GM21381 (cell line): ENCODE measurements at regions not wholly inside any gene's neighbourhood (a gene's known extent, or its start where the extent isn't known, plus 50 kb on each side); places are given as distances from the start of the nearest gene placed in this dataset.

ENCODE experiments used
- ATAC-seq: cut with Tn5 transposase; IDR thresholded peaks from one replicate; pipeline ENCODE4 v1.9.1; 2021; ENCODE audit warnings: mild to moderate bottlenecking, moderate library complexity; ENCODE audit not compliant: unreplicated experiment

DNA sequence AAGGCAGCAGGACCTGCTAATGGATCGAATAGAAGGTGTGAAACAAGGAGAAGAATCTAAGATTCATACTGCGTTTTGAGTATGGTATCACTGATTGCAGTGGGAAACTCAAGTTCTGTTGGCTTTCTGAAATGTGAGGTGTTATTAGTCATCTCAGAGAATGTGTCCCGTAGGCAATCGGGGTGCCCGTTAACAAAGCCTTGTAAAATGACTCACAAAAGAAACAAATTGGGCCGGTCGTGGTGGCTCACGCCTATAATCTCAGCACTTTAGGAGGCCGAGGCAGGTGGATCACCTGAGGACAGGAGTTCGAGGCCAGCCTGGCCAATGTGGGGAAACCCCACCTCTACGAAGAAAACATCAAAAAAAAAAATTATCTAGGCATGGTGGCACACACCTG is 118.2 kb upstream of the C7orf33 start:
- no peak for ATAC-seq

DNA sequence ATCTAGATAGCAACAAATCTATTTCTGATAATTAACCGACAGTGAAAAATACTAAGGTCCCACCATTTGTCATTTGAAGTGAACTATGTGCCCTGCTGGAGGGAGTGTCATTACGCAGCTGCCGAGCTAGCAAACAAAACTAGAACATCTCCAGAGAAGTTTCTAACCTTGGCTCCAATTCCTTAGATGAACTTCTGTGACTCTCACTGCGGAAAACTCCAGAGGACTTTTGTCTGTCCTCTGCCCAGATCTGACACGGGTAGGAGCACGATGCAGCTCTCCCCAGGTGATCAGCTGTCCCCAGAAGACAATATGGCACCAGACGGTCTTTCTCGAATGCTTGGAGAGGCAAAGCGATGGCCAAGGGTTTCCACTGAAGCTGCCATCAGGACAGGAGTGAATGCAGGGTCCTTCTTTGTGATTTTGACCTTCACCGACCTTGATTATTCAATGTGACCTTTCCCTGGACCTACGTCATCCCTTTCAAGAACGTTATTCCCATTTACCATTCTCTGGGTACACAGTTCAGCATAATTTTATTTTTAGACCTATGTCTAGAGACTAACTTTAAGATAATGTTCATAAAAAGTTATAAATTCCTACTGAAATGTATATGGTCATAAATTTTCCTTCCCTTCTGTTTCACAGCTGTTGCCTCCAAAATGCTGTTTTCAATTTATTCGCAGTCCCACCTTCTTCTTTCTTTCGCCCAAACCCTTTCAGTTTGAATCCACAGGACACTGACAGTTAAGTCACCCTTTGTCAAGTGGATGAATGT is 116.7 kb upstream of the C7orf33 start:
- ATAC-seq, result no peak

DNA sequence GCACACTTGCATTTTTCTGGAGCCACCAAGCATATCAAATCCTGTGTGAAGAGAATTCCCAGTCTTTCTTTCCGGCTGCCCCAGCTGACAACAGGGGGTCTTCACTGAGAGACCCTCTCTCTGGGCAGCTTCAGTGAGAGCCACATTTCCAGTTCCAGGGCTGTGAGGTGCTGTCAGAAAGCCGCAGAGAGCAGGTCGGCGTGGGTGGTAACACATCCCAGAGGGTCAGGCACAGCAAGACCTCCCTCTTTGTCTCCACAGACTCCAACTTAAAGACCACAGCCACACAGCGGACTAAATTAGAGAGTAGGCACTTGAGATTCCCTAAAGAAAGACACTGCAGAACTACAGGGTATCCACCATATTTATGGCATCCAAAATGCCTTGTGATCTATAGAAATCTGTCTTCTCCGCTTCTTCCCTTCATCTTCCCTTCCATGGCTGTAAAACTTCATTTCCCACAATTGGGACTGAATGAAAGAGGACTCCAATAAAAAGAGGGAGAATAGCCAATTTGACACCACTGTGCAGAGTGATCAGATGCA is 116.0 kb upstream of the C7orf33 start:
- ATAC-seq, result no peak

DNA sequence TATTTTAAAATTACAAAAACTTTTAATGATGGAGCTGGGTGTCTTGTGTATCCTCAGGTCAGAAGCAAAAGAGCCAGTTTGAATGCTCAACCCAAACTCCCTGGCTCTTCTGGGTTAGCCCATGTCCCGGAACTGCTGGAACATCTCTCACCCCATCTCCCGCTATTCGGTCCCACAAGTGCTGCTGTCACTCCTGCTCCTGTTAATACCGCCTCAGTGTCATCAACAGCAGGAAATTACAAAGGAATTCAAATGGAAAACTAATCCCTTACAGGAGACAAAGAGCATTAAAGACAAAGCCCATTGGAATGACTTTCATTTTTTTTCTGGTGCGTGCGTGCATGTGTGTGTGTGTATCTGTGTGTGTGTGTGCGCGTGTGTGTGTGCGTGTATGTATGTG is 112.0 kb upstream of the C7orf33 start:
- no peak for ATAC-seq

DNA sequence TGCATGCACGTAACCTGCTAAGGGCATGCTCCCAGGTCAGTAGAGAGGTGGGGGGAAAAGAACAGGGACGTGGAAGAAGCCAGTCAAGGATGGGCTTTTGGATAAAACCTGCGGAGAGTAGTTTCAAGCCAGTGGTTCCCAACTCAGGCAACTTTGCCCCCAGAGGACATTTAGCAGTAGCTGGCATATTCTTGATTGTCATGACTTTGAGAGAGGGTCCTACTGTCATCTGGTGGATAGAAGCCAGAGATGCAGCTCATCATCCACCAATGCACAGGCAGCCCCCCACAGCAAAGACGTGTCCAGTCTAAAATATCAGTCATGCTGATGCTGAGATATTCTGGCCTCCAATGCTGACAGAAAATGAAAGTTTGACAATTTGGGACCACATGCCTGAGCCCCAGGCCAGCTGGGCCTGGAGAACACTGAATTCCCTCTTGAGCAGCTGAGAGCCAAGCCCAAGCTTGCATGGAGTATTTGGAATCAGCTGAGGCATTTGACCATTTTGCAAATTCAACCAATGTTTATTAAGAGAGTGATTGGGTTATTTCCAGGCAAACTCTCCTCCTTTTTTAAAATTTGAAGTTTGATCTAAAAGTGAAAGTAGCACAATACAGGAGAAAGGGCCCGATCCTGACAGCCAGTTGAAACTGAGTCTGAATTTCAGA is 110.0 kb upstream of the C7orf33 start:
- no peak for ATAC-seq

DNA sequence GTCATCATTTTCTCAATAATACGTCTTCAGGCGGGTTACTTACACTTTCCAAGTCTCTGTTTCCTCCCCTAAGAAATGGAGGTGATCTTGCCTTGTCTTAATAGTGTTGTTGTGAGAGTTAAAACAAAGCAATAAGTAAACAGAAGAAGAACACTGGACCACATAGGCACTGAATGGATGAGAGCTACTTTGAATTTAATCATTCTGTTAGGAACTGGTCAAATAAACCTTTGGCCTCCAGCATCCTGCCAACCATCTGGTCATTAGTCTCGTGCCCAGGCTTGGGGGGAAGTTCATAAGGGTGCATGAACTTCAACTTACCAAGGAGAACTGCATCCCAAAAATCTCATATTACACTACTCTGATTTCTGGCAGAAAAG is 109.4 kb upstream of the C7orf33 start:
- no peak for ATAC-seq

DNA sequence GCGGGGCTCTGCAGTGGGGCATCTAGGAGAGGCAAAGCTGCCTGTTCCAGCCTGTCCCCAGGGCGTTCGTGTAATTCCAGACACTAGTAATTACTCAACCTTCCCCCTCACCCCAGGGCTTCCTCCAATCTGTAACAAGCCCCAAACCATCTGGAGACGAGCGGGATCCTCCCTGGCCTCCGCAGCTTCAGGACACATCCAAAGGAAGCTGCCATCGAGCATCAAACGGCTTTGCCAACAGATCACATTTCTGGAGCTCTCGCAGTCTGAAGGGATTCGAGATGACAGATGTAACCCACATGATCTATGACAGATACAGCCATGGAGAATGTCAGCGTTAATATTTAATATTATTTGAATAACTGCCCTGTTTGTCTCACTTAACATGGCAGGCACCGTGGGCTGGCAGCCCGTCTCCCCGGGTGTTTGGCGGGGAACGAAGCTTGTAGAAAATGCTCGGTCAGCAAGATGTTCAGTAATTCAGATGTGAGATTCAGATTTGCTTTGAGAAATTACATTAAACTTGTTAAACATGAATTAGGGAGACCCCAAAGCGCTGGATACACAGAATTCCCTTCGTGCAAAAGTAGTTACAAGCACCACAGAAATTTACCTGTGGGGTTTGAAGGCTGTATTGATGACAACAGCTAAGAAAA is 108.5 kb upstream of the C7orf33 start:
- ATAC-seq, result no peak

DNA sequence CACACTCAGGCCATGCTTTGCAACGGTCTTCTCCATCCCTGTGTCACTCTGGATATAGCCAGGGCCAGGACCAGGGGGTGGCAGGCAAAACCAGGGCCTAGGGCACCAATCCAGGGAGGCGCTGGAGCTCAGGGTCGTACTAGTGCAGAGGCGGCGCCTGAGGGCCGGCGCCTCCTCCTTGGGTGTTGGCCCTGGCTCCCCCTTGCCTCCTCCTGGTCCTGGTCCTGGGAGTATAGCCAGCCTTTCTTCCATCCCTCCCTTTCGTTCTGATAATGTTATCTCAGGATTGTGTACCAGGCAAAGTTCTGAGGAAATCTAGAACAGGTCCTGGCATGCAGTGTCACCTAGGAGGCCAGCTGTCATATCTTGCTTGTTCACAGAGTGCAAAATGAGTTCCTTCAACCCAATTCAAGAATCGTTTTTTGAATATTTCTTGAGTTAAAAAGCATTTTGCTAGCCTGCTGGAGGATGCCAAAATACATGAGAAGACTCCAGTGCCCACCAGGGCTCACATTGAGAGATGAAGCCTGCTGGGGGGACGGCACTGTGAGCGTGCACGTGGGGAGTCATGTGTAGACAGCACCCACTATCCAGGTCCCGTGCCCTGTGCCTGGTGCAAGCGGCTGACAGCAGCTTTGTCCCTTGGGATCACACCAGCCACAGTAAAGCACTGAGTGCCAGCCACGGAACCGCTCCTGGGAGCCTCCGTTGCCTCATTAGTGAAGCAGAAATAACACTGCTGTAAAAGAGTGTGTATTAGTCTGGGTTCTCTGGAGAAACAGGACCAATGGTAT is 106.9 kb upstream of the C7orf33 start:
- no peak for ATAC-seq

DNA sequence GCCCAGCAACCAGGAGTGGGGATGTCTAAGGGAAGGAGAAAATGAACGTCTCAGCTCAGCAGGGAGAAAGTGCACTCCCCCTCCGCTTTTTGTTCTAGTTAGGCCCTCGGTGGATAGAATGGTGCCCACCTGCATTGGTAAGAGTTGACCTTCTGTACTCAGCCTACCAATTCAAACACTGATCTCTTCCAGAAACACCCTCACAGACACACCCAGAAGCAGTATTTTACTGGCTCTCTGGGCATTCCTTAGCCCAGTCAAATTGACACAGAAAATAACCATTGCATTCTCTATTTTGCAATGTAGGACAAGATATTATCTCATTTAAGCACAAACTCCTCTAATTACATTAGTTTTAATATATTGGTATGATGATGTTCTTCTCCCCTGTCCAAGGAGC is 106.1 kb upstream of the C7orf33 start:
- ATAC-seq, result no peak

DNA sequence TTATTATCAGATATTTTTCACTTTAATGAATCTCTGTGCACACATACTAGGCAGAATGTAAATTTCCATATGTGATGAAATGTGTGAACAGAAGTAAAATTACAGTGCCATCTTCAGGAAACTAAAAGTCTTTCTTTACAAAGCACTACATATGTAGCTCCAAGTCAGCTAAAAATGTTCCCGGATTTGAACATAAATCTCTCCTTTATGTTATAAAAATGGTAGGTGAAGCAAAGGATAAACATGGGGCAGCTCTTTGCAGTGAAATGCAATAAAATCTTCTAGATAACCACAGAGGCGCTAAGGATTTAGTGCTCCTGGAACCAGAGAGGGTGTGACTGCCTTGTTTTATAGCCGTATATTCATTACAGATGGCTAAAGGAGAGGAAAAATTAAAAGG is 104.9 kb upstream of the C7orf33 start:
- ATAC-seq, result no peak

DNA sequence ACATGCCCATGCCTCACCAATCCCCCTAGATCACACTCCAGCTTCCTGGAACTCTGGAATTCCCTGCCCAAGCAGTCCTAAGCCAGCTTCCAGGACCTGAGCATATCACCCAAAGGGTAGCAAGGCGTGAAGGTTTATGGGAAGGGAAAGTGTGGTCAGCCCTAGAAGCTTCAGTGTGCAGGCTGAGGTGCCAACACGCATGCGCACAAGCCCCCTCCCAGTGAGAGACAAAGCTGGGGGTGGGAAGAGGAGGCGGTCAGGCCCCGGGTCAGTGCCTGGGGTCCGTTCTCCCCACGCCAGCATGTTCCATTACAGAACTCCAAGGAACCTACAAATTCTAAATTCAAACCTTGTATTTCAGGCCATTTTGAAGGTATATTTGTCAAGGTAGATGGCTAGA is 103.6 kb upstream of the C7orf33 start:
- no peak for ATAC-seq

DNA sequence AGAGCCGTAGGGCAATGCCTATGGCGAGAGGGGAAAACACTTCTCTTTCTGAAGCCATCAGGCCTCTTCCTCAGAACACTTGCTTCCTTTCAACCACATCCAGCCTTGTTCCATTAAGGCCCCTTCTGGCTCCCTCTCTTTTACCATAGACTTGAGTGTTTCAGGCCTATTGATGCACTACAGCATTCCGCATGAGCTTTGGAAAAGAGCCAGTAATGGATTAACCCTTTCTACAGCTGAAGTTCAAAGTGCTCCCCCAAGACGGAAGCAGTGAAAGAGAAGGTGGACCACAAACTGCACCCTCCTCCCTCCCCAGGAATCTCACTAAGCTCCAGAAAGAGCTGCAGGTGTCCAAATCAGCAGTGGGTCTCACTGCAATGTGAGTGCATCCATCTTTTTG is 102.7 kb upstream of the C7orf33 start:
- no peak for ATAC-seq

DNA sequence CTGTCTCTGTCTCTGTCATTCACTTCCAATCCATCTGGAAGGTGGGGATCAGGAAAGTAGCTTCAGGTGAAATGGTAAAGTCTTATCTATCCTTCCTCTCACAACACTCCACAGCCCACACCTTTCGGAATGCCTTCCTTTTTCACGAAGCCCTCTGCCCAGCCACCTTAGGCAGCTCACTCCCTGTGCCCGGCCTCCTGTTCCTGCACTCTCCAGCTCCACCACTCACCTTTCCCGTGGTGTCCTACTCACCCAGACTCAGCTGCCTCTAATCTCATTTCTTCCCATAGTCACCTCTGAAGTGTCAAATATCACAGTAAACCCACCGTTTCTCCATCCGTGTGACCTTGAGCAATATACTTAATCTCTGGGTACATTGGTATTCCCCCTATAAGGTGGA is 100.9 kb upstream of the C7orf33 start:
- no peak for ATAC-seq

DNA sequence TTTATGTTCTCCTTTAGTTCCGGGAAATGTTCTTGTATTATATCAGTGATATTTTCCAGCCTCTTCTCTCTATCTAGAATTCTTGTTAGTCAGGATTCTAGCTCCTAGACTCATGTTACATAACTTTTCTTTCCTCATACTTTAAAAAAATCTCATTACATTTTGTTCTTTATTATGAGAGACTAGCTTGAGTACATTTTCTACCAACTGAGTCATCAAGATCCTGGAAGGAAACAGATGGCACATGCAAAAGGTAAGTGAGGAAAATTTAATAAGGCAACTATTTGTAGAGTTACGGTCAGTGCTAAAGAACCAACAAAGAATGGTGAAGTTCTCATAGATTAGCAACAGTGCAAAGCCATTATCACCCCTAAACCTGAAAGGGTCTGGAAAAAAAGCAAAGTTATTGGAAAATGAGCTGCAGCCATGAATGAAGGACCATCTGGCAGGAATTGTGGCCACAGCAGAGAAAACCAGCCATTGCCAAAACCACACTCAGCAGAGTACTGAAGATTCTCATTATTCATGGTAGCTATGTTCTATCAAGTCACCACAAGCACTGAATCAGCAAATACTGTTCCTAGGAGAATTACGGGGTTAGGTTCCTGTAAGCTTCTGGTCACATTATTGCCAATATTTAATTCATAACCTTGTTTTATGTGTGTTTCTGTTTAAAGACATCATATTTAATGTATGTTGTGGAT is 98.3 kb upstream of the C7orf33 start:
- ATAC-seq, result no peak

DNA sequence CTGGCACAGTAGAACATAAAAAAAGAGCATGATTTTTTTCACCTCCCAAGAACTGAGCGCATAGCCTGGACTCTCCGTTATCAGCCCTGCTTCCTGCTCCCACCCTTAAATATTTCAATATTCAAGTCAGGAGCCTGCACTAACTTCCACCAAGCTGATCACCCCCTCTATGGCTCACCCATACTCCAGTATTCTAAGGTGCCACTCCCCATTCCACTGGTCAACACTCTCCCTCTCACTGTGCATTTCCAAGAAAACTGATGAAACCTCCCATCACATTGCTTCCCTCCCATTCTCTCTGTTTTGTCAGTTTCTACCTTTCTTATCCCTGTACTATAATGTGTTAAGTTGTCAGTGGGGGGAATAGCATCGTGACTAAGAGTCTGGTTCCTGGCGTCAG is 95.0 kb upstream of the C7orf33 start:
- ATAC-seq, result no peak

DNA sequence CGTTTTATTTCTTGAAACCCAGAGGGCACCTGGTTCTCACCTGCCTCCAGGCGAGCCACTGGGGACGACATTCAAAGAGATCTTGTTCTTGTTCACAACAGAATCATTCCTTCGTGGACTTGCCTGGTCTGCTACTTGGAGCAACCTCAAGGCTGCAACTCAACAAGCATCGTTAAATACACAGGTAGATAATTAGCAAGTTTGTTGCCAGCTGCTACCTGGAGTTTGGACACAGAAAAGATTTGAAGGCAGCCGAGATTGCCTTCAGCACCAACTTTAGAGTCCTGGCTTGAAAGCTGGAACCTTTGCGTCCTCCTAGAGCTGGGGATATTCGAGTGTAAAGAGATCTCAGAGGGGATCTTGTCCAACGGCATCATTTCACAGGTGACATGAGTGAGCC is 89.6 kb upstream of the C7orf33 start:
- no peak for ATAC-seq

DNA sequence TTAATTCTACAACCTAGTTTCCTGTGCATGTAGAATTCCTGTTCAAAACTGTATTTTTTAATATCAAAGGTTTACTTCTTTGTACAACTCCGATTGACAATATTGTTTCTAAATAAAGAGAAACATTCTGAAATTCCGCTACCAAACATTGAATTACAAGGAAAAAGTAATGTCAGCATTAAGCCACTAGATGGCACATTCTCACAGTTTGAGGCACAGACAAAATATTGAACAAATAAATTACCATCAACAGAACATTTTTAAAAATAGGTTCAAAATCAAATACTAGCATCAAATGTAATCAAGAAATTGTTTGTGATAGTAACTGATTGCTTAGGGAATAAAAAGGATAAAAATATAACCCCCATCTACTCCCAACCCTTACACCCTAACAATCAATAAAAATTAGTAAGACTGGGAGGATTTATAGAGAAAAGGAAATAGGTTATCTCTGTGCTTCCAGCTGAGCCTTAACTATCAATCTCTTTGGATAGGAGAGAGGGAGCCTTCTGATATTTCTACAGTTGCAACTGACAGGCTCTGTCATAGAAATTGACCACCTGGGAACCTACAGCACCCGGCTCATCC is 86.6 kb upstream of the C7orf33 start:
- no peak for ATAC-seq

DNA sequence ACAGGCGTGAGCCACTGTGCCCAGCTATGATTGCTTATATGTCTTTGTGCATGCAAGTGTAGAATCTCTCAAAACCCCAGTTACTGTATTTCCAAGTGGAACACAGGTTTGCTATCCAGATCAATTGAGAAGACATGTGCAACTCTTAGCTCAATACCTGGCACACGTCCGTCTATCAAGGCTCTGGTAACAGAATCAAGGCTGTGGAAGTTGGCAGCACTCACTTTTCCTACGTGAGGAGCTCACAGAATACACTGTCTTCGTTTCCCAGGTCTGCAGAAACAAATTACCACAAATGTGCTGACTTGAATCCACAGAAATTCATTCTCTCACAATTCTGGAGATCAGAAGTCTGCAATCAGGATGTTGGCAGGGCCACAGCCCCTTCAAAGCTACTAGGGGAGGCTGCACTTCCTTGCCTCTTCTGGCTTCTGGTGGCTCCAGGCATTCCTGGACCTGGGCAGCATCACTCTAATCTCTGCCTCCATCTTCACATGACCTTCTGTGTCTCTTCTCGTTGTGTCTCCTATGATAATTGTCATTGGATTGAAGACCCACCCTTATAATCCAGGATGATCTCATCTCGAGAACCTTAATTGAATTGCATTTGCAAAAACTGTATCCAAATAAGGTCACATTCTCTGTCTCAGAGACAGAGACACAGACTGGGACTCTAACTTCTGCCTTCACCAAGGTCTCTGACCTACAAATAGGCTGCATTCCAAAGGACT is 84.8 kb upstream of the C7orf33 start:
- ATAC-seq, result no peak

DNA sequence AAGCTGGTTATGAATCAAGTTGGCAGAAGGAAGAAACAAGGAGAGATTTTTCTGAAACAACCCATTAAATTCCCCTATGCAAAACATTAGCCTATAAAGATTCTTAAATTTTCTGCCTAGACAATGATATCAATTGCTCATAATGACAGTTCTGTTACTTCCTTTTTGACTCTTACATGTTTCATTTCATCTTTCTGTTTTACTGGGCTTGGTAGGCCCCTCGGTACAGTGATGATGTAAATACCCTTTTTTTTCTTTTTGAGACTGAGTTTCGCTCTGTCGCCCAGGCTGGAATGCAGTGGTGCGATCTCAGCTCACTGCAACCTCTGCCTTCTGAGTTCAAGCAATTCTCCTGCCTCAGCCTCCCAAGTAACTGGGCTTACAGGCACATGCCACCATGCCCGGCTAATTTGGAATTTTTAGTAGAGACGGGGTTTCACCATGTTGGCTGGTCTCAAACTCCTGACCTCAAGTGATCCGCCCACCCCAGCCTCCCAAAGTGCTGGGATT is 83.4 kb upstream of the C7orf33 start:
- ATAC-seq, result peak; percentile 97
